Astrocyte (in vitro differentiated cells and primary cell): ENCODE measurements at regions not wholly inside any gene's neighbourhood (a gene's known extent, or its start where the extent isn't known, plus 50 kb on each side); places are given as distances from the start of the nearest gene placed in this dataset.

Experiments used
- DNase-seq: peaks from one replicate; pipeline ENCODE4 v3.0.0-alpha.2; 2010; ENCODE audit warnings: low read depth
- FAIRE-seq: peaks from 2 replicates; lab custom pipeline; 2011; peaks lifted over from hg19 to GRCh38; lab: Jason Lieb, UNC
- H2AFZ ChIP-seq: 2 replicates; pipeline ENCODE4 v1.6.0; 2012; ENCODE audit warnings: low read depth, low read length, inconsistent platforms
- H3K27ac ChIP-seq: 2 replicates; pipeline ENCODE4 v1.5.1; 2011; ENCODE audit warnings: low read depth, low read length, inconsistent platforms
- H3K27me3 ChIP-seq: 2 replicates; pipeline ENCODE4 v1.6.0; 2011; ENCODE audit warnings: low read length, inconsistent platforms; ENCODE audit not compliant: insufficient read depth
- H3K36me3 ChIP-seq: 2 replicates; pipeline ENCODE4 v1.5.1; 2011; ENCODE audit warnings: low read length, inconsistent platforms; ENCODE audit not compliant: insufficient read depth
- H3K4me1 ChIP-seq: 2 replicates; pipeline ENCODE4 v1.5.1; 2011; ENCODE audit warnings: low read length, inconsistent platforms; ENCODE audit not compliant: insufficient read depth
- H3K4me2 ChIP-seq: 2 replicates; pipeline ENCODE4 v1.6.0; 2012; ENCODE audit warnings: low read length, inconsistent platforms
- H3K4me3 ChIP-seq: 2 replicates; pipeline ENCODE4 v1.5.1; 2011; ENCODE audit warnings: low read depth, mild to moderate bottlenecking, low read length, inconsistent platforms; ENCODE audit not compliant: insufficient read depth
- H3K79me2 ChIP-seq: 2 replicates; pipeline ENCODE4 v1.6.0; 2012; ENCODE audit warnings: mild to moderate bottlenecking, low read length, inconsistent platforms; ENCODE audit not compliant: insufficient read depth
- H3K9ac ChIP-seq: 2 replicates; pipeline ENCODE4 v1.6.0; 2012; ENCODE audit warnings: mild to moderate bottlenecking, low read length, inconsistent platforms
- H3K9me3 ChIP-seq: 2 replicates; pipeline ENCODE4 v1.5.1; 2012; ENCODE audit warnings: low read depth, mild to moderate bottlenecking, low read length, inconsistent platforms; ENCODE audit not compliant: insufficient read depth
- H4K20me1 ChIP-seq: 2 replicates; pipeline ENCODE4 v1.6.0; 2012; ENCODE audit warnings: low read length, inconsistent platforms; ENCODE audit not compliant: insufficient read depth
- H3K27ac Mint-ChIP-seq: one replicate; pipeline ENCODE4 v1.8.0; 2021; ENCODE audit warnings: mild to moderate bottlenecking, mixed read lengths; ENCODE audit not compliant: unreplicated experiment
- H3K27me3 Mint-ChIP-seq: one replicate; pipeline ENCODE4 v1.8.0; 2021; ENCODE audit warnings: low read depth, mixed read lengths; ENCODE audit not compliant: unreplicated experiment
- H3K36me3 Mint-ChIP-seq: one replicate; pipeline ENCODE4 v1.8.0; 2021; ENCODE audit warnings: low read depth, mixed read lengths; ENCODE audit not compliant: unreplicated experiment
- H3K4me1 Mint-ChIP-seq: one replicate; pipeline ENCODE4 v1.8.0; 2021; ENCODE audit warnings: low read depth, mixed read lengths; ENCODE audit not compliant: unreplicated experiment
- H3K4me3 Mint-ChIP-seq: one replicate; pipeline ENCODE4 v1.8.0; 2021; ENCODE audit warnings: mild to moderate bottlenecking, moderate library complexity, mixed read lengths; ENCODE audit not compliant: unreplicated experiment
- H3K9me3 Mint-ChIP-seq: one replicate; pipeline ENCODE4 v1.8.0; 2021; ENCODE audit warnings: mild to moderate bottlenecking, mixed read lengths; ENCODE audit not compliant: unreplicated experiment
- CTCF ChIP-seq: IDR thresholded peaks from 2 replicates; pipeline ENCODE4 v1.5.1; 2011; ENCODE audit warnings: low read depth, mild to moderate bottlenecking, inconsistent platforms, low read length, moderate library complexity; ENCODE audit not compliant: insufficient read depth
- EZH2 ChIP-seq: IDR thresholded peaks from 2 replicates; pipeline ENCODE4 v1.6.1; 2012; ENCODE audit warnings: mild to moderate bottlenecking, low read length, inconsistent platforms; ENCODE audit not compliant: insufficient read depth

GRCh38 chr15:70344666-70345065 is 246.9 kb upstream of the TLE3 start:
- no peak overlapping the region for H3K4me3 ChIP-seq
- H3K36me3 ChIP-seq: no peaks in the 10 kb centered on the region
- H4K20me1 ChIP-seq: no peaks in the 10 kb centered on the region
- H3K4me1 ChIP-seq: peaks cover 6% of the 10 kb centered on the region
- Mint-ChIP-seq H3K4me1 (peaks cover 11% of the 10 kb centered on the region), H3K9me3 (peaks cover 3% of the 10 kb centered on the region), H3K27ac (no peak overlapping the region), H3K4me3 (no peak overlapping the region), H3K36me3 (no peaks in the 10 kb centered on the region), H3K27me3 (peaks cover 52% of the 10 kb centered on the region)
- DNase-seq (no peak), FAIRE-seq (no peak)
- H3K27me3 ChIP-seq: peaks cover 28% of the 10 kb centered on the region
- TF ChIP-seq CTCF: no peak
- no peak for TF ChIP-seq EZH2
- H2AFZ ChIP-seq: no peak overlapping the region
- H3K4me2 ChIP-seq: no peak overlapping the region
- no peaks in the 10 kb centered on the region for H3K79me2 ChIP-seq
- no peak overlapping the region for H3K9ac ChIP-seq
- H3K27ac ChIP-seq: no peak overlapping the region
- no peaks in the 10 kb centered on the region for H3K9me3 ChIP-seq

- Histone ChIP-seq H3K27me3 (peaks cover 23% of the 10 kb centered on the region), H3K79me2 (no peaks in the 10 kb centered on the region), H3K4me2 (no peak overlapping the region), H3K36me3 (no peaks in the 10 kb centered on the region), H3K27ac (no peak overlapping the region), H2AFZ (no peak overlapping the region), H3K9me3 (no peaks in the 10 kb centered on the region), H4K20me1 (no peaks in the 10 kb centered on the region), H3K4me3 (no peak overlapping the region), H3K9ac (no peak overlapping the region), H3K4me1 (peaks cover 6% of the 10 kb centered on the region)
- TF ChIP-seq EZH2: no peak
- TF ChIP-seq CTCF: no peak
- no peak overlapping the region for H3K4me3 Mint-ChIP-seq
- FAIRE-seq (no peak), DNase-seq (no peak)
- H3K27ac Mint-ChIP-seq: no peak overlapping the region
- H3K27me3 Mint-ChIP-seq: peaks cover 47% of the 10 kb centered on the region
- H3K9me3 Mint-ChIP-seq: peaks cover 3% of the 10 kb centered on the region
- no peaks in the 10 kb centered on the region for H3K36me3 Mint-ChIP-seq
- H3K4me1 Mint-ChIP-seq: peaks cover 12% of the 10 kb centered on the region
These were observed 246.4 kb upstream of the TLE3 start for GRCh38 chr15:70343961-70344621.
